Testis (tissue), 2 donors: ENCODE measurements at regions not wholly inside any gene's neighbourhood (a gene's known extent, or its start where the extent isn't known, plus 50 kb on each side); places are given as distances from the start of the nearest gene placed in this dataset.
"Not testable (repeated sequence)": the region's sequence is repeated elsewhere in the genome, so short reads cannot be mapped to it uniquely, and the experiment has no call there.

Source experiments
- DNase-seq: peaks from one replicate; pipeline ENCODE4 v3.0.0-alpha.2; 2019
- H3K27ac ChIP-seq, 2 donors: fragments of 200-600 bp; sonication (generic); one replicate each; pipeline ENCODE4 v1.5.1; 2019
- H3K27me3 ChIP-seq: fragments of 200-600 bp; sonication (generic); one replicate; pipeline ENCODE4 v1.5.1; 2019
- H3K36me3 ChIP-seq: fragments of 200-600 bp; sonication (generic); one replicate; pipeline ENCODE4 v1.5.1; 2017; ENCODE audit warnings: low read depth; ENCODE audit errors: missing control alignments
- H3K4me1 ChIP-seq: fragments of 200-600 bp; sonication (generic); one replicate; pipeline ENCODE4 v1.5.1; 2019
- H3K4me3 ChIP-seq, 2 donors: fragments of 200-600 bp; sonication (generic); one replicate each; pipeline ENCODE4 v1.5.1; 2017 to 2019
- H3K9me3 ChIP-seq: fragments of 200-600 bp; sonication (generic); one replicate; pipeline ENCODE4 v1.5.1; 2017
- CTCF ChIP-seq, 3 experiments: fragments of 450-650 bp in 2 of 3; fragments of 200-600 bp in 1 of 3; sonication (generic) in 1 of 3; IDR thresholded peaks; one replicate each; pipeline ENCODE4 v1.5.1; 2016 to 2019; ENCODE audit warnings: antibody characterized with exemption in 3 of 3, mild to moderate bottlenecking in 2 of 3, moderate library complexity in 1 of 3
- POLR2A ChIP-seq: fragments of 450-650 bp; IDR thresholded peaks from one replicate; pipeline ENCODE4 v1.6.1; 2017; ENCODE audit warnings: antibody characterized with exemption, mild to moderate bottlenecking, moderate library complexity
- WGBS, 2 donors: methylation state at CpG; one replicate each; pipeline ENCODE4 v1.1.5; 2018; 5-methylcytosine and 5-hydroxymethylcytosine counted together
- intact Hi-C: fragments of 100-400 bp; cut with DNase I; formaldehyde crosslinking; loops from one replicate; pipeline ENCODE4 v1.15.1; 2023; ENCODE audit warnings: low total_unique reads

GRCh38 chr12:59314209-59314608 is 281.6 kb upstream of the SLC16A7 start:
- 89 to 98% methylated on average over 1 of the region's 1 CpG for WGBS, 2 donors
- intact Hi-C loops: no loop called here

GRCh38 chr12:59304077-59304721 is 291.6 kb upstream of the SLC16A7 start:
- Histone ChIP-seq H3K36me3 (no peaks in the 10 kb centered on the region), H3K4me1 (no peaks in the 10 kb centered on the region), H3K27ac (no peak overlapping the region), H3K9me3 (no peaks in the 10 kb centered on the region), H3K27me3 (no peaks in the 10 kb centered on the region), H3K4me3 (no peak overlapping the region)
- 74 to 78% methylated on average over 5 of the region's 5 CpGs for WGBS, 2 donors
- intact Hi-C loops: no loop called here
- TF ChIP-seq POLR2A (no peak), CTCF (IDR thresholded peaks at IDR 0.05) (no peak)
- DNase-seq: no peak

More at GRCh38 chr12:59314209-59314608, 281.6 kb upstream of the SLC16A7 start:
- no peak for DNase-seq
- Histone ChIP-seq H3K27me3 (no peaks in the 10 kb centered on the region), H3K9me3 (no peaks in the 10 kb centered on the region), H3K4me1 (no peaks in the 10 kb centered on the region), H3K4me3 (no peak overlapping the region), H3K27ac (no peak overlapping the region), H3K36me3 (no peaks in the 10 kb centered on the region)
- TF ChIP-seq POLR2A (no peak), CTCF (IDR thresholded peaks at IDR 0.05) (no peak)

GRCh38 chr12:59298296-59298695 is 297.5 kb upstream of the SLC16A7 start:
- DNase-seq: no peak
- H3K36me3 ChIP-seq: no peaks in the 10 kb centered on the region
- H3K27ac ChIP-seq: no peak overlapping the region
- H3K9me3 ChIP-seq: no peaks in the 10 kb centered on the region
- no peak overlapping the region for H3K4me3 ChIP-seq
- intact Hi-C loops: no loop called here
- H3K4me1 ChIP-seq: no peaks in the 10 kb centered on the region
- H3K27me3 ChIP-seq: no peaks in the 10 kb centered on the region
- 52 to 67% methylated on average over 4 of the region's 4 CpGs for WGBS, 2 donors
- TF ChIP-seq CTCF (IDR thresholded peaks at IDR 0.05) (no peak), POLR2A (no peak)

GRCh38 chr12:59294221-59294620 is 301.6 kb upstream of the SLC16A7 start:
- H3K4me1 ChIP-seq: no peaks in the 10 kb centered on the region
- H3K9me3 ChIP-seq: no peaks in the 10 kb centered on the region
- no peak overlapping the region for H3K27ac ChIP-seq
- intact Hi-C loops: no loop called here
- 63 to 69% methylated on average over 5 of the region's 5 CpGs for WGBS, 2 donors
- no peak overlapping the region for H3K4me3 ChIP-seq
- no peaks in the 10 kb centered on the region for H3K27me3 ChIP-seq
- TF ChIP-seq POLR2A: no peak
- no peak for TF ChIP-seq CTCF (IDR thresholded peaks at IDR 0.05)
- no peaks in the 10 kb centered on the region for H3K36me3 ChIP-seq
- no peak for DNase-seq

GRCh38 chr12:59282999-59283398 is 312.8 kb upstream of the SLC16A7 start:
- TF ChIP-seq POLR2A: no peak
- no peak for TF ChIP-seq CTCF (IDR thresholded peaks at IDR 0.05)
- Histone ChIP-seq H3K4me3 (no peak overlapping the region), H3K27ac (no peak overlapping the region), H3K36me3 (no peaks in the 10 kb centered on the region), H3K9me3 (no peaks in the 10 kb centered on the region), H3K4me1 (no peaks in the 10 kb centered on the region), H3K27me3 (no peaks in the 10 kb centered on the region)
- no peak for DNase-seq
- WGBS, 2 donors: 81 to 86% methylated on average over 2 of the region's 2 CpGs
- intact Hi-C loops: no loop called here

GRCh38 chr12:59273561-59273960 is 322.3 kb upstream of the SLC16A7 start:
- 84 to 85% methylated on average over 1 of the region's 1 CpG for WGBS, 2 donors
- H3K27ac ChIP-seq, DNase-seq, H3K9me3 ChIP-seq, H3K4me1 ChIP-seq, H3K4me3 ChIP-seq, intact Hi-C loops, H3K27me3 ChIP-seq, H3K36me3 ChIP-seq: not testable (repeated sequence)
